Esophagus (tissue), 2 donors: ENCODE measurements at regions not wholly inside any gene's neighbourhood (a gene's known extent, or its start where the extent isn't known, plus 50 kb on each side); places are given as distances from the start of the nearest gene placed in this dataset.
"Not testable (repeated sequence)": the region's sequence is repeated elsewhere in the genome, so short reads cannot be mapped to it uniquely, and the experiment has no call there.

Source experiments
- H3K27ac ChIP-seq, 2 donors: one replicate each; pipeline ENCODE4 v1.5.1; 2013; ENCODE audit warnings: low read depth in 2 of 2, mild to moderate bottlenecking in 2 of 2, inconsistent platforms in 1 of 2, low read length in 1 of 2, moderate library complexity in 1 of 2
- H3K27me3 ChIP-seq, 2 donors: one replicate each; pipeline ENCODE4 v1.6.1; 2013; ENCODE audit warnings: low read length in 2 of 2, control low read depth in 1 of 2, mild to moderate bottlenecking in 1 of 2; ENCODE audit not compliant: insufficient read depth in 2 of 2, control insufficient read depth in 1 of 2
- H3K36me3 ChIP-seq, 2 donors: one replicate each; pipeline ENCODE4 v1.6.1; 2013; ENCODE audit warnings: low read length in 1 of 2; ENCODE audit not compliant: control insufficient read depth in 2 of 2, insufficient read depth in 2 of 2
- H3K4me1 ChIP-seq, 2 donors: one replicate each; pipeline ENCODE4 v1.6.1; 2013; ENCODE audit warnings: low read length in 1 of 2; ENCODE audit not compliant: control insufficient read depth in 2 of 2, insufficient read depth in 2 of 2
- H3K4me3 ChIP-seq, 2 donors: one replicate each; pipeline ENCODE4 v1.5.1; 2013; ENCODE audit warnings: low read length in 2 of 2, mild to moderate bottlenecking in 2 of 2, low read depth in 1 of 2, moderate library complexity in 1 of 2
- H3K9me3 ChIP-seq, 2 donors: one replicate each; pipeline ENCODE4 v1.6.1; 2013; ENCODE audit warnings: mild to moderate bottlenecking in 2 of 2, low read depth in 1 of 2, low read length in 1 of 2, moderate library complexity in 1 of 2; ENCODE audit not compliant: control insufficient read depth in 2 of 2, insufficient read depth in 1 of 2
- WGBS, 2 donors: extraction: QIAGEN DNeasy Blood & Tissue Kit; methylation state at CpG; one replicate each; pipeline ENCODE4 v1.1.7; 2013; 5-methylcytosine and 5-hydroxymethylcytosine counted together
- donor health status: healthy with polysubstance abuse.
- donor health status: Bipolar disorder and iron deficiency.

DNA sequence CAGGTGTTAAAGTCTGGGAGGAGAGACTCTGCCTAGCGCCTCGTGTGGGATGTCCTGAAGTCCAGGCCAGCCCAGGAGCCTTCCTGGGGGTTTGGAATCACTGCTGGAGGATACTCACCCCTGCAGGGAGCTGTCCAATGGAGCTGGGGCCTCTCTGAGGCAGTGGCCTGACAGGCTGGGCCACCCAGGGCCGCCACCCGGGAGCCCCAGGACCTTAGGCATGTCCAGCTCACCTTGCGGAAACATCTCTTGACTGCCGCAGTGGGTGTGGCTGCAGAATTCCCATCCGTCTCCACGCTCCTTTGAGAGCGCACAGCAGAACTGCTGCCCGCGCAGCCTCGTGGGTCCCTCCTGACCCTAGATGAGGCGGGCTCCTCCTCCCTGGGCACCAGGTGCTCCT, 214.0 kb upstream of the SGCG start:
- H3K27me3 ChIP-seq, H3K4me3 ChIP-seq, H3K36me3 ChIP-seq, H3K9me3 ChIP-seq, H3K4me1 ChIP-seq, H3K27ac ChIP-seq: not testable (repeated sequence)
- 93% methylated on average over 12 to 13 of the region's 13 CpGs for WGBS, 2 donors

DNA sequence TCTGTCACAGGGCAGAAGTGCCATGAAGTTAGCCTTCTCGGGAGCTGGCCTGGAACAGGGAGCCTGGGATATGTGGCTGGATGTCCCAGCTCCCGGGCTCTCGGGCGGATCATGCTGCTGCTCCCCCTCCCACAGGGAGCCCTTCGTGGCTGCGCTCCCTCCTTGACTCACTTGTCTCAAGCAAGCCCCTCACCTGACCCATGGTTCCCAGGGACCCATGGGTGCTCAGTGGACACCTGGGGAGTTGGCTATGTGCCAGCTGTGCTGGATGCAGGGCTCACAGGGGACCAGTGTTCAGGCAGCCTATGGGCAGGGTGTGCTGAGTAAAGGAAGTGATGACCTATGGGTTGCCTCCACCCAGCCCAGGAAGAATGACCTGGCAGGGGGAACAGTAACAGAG, 213.1 kb upstream of the SGCG start:
- Histone ChIP-seq H3K27me3 (no peaks in the 10 kb centered on the region), H3K9me3 (no peaks in the 10 kb centered on the region), H3K27ac (no peak overlapping the region), H3K36me3 (no peaks in the 10 kb centered on the region), H3K4me3 (no peak overlapping the region), H3K4me1 (no peaks in the 10 kb centered on the region)
- WGBS, 2 donors = 81 to 89% methylated on average over 6 of the region's 6 CpGs

DNA sequence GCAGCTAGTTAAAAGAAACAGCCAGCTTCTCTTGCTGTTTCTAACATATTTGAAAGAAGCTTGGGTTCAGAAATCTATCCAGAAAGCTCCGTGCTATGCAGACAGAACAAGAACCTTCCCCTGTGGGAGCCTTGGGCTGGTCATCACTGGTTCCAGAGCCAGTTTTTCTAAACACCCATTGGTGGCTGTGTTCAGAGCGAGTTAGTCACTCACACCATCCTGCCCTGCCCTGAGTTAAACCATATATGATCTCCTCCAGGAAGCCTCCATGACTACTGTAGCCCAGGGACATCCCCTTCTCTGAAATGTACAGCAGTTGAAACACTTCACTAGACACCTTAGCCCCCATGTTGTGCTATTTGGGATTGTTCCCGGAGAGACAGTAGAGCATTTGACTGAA, 200.8 kb upstream of the SGCG start:
- Histone ChIP-seq H3K27ac (no peak overlapping the region), H3K9me3 (peaks cover 5 to 9% of the 10 kb centered on the region in 2 donors), H3K27me3 (no peaks in the 10 kb centered on the region), H3K36me3 (no peaks in the 10 kb centered on the region), H3K4me3 (no peak overlapping the region), H3K4me1 (no peaks in the 10 kb centered on the region)
- WGBS, 2 donors = 80 to 84% methylated on average over 3 of the region's 3 CpGs

DNA sequence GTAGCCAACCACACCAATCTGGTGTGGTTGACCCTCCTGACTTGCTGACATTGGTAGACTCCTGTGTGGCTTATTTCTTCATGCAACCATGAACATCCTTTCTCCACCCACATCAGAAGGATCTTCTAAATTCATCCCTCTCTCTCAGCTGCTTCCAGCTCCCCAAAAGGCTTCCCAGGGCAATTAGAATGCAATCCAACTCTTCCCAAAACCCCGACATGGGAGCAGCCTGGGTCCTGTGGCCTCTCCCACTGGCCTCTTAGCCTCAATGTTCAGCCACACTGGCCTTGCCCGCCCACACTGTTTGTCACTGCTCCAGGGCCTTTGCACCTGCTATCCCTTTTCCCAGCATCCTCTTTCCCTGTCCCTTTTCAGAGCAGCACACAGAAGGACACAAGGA, 199.8 kb upstream of the SGCG start:
- Histone ChIP-seq H3K36me3 (no peaks in the 10 kb centered on the region), H3K4me3 (no peak overlapping the region), H3K9me3 (peaks cover 5 to 9% of the 10 kb centered on the region in 2 donors), H3K27me3 (no peaks in the 10 kb centered on the region), H3K27ac (no peak overlapping the region), H3K4me1 (no peaks in the 10 kb centered on the region)
- WGBS, 2 donors = 86 to 91% methylated on average over 2 of the region's 2 CpGs

DNA sequence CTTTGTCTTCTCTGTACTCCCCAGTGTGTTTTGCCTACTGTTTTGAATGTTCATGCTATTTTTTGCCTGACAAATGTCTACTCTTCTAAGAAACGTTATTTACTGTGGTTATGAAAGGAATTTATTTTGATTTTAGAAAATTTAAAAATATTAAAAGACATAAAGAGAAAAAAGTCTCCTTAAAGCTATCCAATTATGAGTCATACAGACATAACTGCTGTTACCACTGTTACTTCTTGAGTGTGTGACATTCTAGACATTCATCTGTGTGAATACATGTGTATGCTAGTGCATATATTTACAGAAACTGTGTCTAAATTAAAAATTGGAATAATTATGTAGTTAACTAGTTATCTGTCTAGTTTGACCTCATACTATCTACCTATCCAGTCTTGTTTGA, 187.6 kb upstream of the SGCG start:
- H3K27ac ChIP-seq = no peak overlapping the region
- WGBS, 2 donors = 20 to 30% methylated on average over 1 of the region's 1 CpG
- H3K4me3 ChIP-seq = no peak overlapping the region
- H3K9me3 ChIP-seq = no peaks in the 10 kb centered on the region
- H3K4me1 ChIP-seq = no peaks in the 10 kb centered on the region
- no peaks in the 10 kb centered on the region for H3K36me3 ChIP-seq
- H3K27me3 ChIP-seq = no peaks in the 10 kb centered on the region

DNA sequence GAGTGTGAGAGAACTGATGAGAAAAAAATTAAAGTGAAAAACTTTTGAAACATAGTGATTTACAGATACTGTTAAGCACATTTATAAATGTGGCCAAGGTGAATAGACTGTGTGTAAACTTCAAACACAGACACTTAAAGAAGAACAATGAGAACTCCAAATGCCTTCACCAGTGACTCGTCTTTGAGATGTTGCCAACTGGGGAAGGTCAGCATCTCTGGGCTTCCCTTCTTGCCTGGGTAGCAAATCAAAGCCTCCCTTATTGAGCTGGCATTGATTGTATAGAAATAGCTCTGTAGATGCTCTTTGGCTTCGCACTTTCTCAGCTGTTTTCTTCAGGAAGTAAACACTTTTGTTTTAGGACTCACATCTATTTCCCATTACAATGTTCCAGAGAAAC, 177.3 kb upstream of the SGCG start:
- 61 to 72% methylated on average over 2 of the region's 2 CpGs for WGBS, 2 donors
- no peaks in the 10 kb centered on the region for H3K9me3 ChIP-seq
- no peak overlapping the region for H3K27ac ChIP-seq
- H3K4me3 ChIP-seq = no peak overlapping the region
- no peaks in the 10 kb centered on the region for H3K4me1 ChIP-seq
- no peaks in the 10 kb centered on the region for H3K36me3 ChIP-seq
- no peaks in the 10 kb centered on the region for H3K27me3 ChIP-seq

DNA sequence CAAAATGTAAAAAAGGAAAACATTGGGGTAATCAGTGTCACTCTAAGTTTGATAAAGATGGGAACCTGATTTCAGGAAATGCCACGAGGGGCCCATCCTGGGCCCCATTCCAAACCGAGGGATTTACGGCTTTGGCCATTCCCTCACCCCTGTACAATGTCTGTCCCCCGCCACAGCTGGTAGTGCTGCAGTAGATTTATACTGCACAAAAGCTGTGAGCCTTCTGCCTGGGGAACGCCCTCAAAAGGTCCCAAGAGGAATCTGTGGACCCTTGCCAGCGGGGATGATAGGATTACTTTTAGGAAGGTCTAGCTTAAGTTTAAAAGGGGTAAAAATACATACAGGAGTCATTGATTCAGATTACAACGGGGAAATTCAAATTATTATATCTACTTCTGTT, 173.4 kb upstream of the SGCG start:
- WGBS, 2 donors = 44 to 59% methylated on average over 7 of the region's 7 CpGs

DNA sequence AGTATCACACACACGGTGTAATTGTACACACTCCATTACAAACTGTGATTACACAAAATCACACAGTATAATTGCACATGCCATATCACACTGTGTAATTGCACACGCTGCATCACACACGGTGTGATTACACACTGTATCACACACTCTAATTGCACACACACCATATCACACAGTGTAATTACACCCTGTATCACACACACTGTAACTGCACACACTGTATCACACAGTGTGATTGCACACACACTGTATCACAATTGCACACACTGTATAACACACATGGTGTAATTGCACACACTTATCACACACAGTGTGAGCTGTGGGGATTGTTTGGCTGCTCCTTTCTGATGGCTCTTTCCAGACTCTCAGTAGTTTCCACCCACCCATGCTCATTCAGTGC, 162.6 kb upstream of the SGCG start:
- Histone ChIP-seq H3K36me3 (no peaks in the 10 kb centered on the region), H3K9me3 (no peaks in the 10 kb centered on the region), H3K4me3 (no peak overlapping the region), H3K27ac (no peak overlapping the region), H3K27me3 (no peaks in the 10 kb centered on the region), H3K4me1 (no peaks in the 10 kb centered on the region)
- WGBS, 2 donors = 86 to 90% methylated on average over 3 of the region's 3 CpGs

More for the DNA sequence above, 173.4 kb upstream of the SGCG start:
- H3K36me3 ChIP-seq = no peaks in the 10 kb centered on the region
- no peaks in the 10 kb centered on the region for H3K9me3 ChIP-seq
- H3K4me3 ChIP-seq = no peak overlapping the region
- H3K4me1 ChIP-seq = no peaks in the 10 kb centered on the region
- H3K27ac ChIP-seq = no peak overlapping the region
- H3K27me3 ChIP-seq = no peaks in the 10 kb centered on the region

DNA sequence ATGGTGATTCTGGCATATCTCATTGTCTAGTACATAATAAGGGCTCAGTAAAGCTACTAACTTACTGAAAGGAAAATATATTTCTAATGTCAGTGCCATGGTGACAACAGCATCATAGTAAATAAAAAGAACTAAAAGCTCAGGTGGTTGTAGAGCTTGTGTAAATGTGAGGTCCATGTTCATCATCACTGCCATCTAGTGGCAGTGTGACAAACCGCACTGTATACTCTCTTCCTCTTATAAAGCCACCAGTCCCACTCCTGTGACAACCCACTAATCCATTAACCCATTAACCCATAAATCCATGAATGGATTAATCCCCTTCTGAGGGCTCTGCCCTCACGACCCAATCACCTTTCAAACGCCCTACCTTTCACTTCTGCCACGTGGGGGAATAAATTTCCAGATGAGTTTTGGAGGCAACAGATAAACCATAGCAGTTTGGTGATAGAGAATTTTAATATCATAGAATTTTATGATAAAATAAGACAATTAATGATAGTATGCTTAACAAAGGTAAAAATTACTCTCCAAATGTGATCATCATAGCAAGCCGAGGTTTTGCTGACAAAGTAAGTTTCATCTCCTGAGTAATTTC, 160.4 kb upstream of the SGCG start:
- Histone ChIP-seq H3K4me3 (no peak overlapping the region), H3K27me3 (no peaks in the 10 kb centered on the region), H3K4me1 (no peaks in the 10 kb centered on the region), H3K36me3 (no peaks in the 10 kb centered on the region), H3K27ac (no peak overlapping the region), H3K9me3 (no peaks in the 10 kb centered on the region)
- WGBS, 2 donors = 17% methylated on average over 5 of the region's 5 CpGs

DNA sequence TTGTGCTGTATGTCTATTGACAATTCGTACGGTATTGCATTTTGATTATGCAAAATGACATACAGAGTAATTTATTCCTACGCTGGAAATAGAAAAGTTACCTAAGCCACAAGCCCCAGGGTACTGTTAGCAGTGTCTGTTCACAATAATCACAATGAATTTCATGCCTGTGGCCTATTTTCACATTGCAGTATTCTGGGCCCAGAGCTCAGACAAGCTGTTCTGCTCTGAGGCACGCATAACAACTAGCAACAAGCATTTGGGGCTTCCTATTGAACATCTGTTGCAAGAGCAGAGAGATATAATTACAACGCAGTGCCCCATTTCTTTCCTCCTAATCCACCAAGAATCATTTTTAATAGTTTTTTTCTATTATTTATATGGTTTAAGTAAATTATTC, 158.9 kb upstream of the SGCG start:
- H3K27me3 ChIP-seq = no peaks in the 10 kb centered on the region
- 82 to 84% methylated on average over 5 of the region's 5 CpGs for WGBS, 2 donors
- H3K4me3 ChIP-seq = no peak overlapping the region
- H3K36me3 ChIP-seq = no peaks in the 10 kb centered on the region
- no peaks in the 10 kb centered on the region for H3K4me1 ChIP-seq
- H3K9me3 ChIP-seq = no peaks in the 10 kb centered on the region
- no peak overlapping the region for H3K27ac ChIP-seq
